B cell (primary cell): ENCODE measurements at regions not wholly inside any gene's neighbourhood (a gene's known extent, or its start where the extent isn't known, plus 50 kb on each side); places are given as distances from the start of the nearest gene placed in this dataset.

Experiments
- CTCF ChIP-seq: fragments of 200-600 bp; IDR thresholded peaks from one replicate; pipeline ENCODE4 v1.8.0; 2022; ENCODE audit warnings: antibody characterized with exemption, mild to moderate bottlenecking
- EZH2 ChIP-seq: IDR thresholded peaks from 2 replicates; pipeline ENCODE4 v1.6.1; 2012; ENCODE audit warnings: borderline replicate concordance, low read depth, mild to moderate bottlenecking, moderate library complexity, low read length; ENCODE audit not compliant: insufficient read depth, poor library complexity, severe bottlenecking

- no peak for TF ChIP-seq CTCF
- TF ChIP-seq EZH2, result no peak
Observed at GRCh38 chr18:68480196-68480595, 234.7 kb downstream of the TMX3 start.
